H9 (cell line): ENCODE measurements at regions not wholly inside any gene's neighbourhood (a gene's known extent, or its start where the extent isn't known, plus 50 kb on each side); places are given as distances from the start of the nearest gene placed in this dataset.

Experiments
- DNase-seq: peaks from one replicate; pipeline ENCODE4 v3.0.0-alpha.2; 2017
- H2AFZ ChIP-seq: one replicate; pipeline ENCODE4 v1.6.1; 2013; ENCODE audit warnings: mild to moderate bottlenecking, low read length, control low read depth, moderate library complexity
- H2AK5ac ChIP-seq: 2 replicates; pipeline ENCODE4 v1.6.1; 2013; ENCODE audit warnings: low read length, control low read depth, mixed read lengths; ENCODE audit not compliant: insufficient read length
- H2BK120ac ChIP-seq: one replicate; pipeline ENCODE4 v1.6.1; 2013; ENCODE audit warnings: low read depth, mild to moderate bottlenecking, low read length, control low read depth, inconsistent platforms; ENCODE audit not compliant: poor library complexity, severe bottlenecking
- H2BK12ac ChIP-seq: 2 replicates; pipeline ENCODE4 v1.6.1; 2013; ENCODE audit warnings: low read length, control low read depth, mixed read lengths, low read depth; ENCODE audit not compliant: insufficient read length
- H2BK15ac ChIP-seq: 2 replicates; pipeline ENCODE4 v1.6.1; 2013; ENCODE audit warnings: low read depth, low read length, control low read depth
- H2BK20ac ChIP-seq: one replicate; pipeline ENCODE4 v1.6.1; 2013; ENCODE audit warnings: low read depth, mild to moderate bottlenecking, low read length, control low read depth, inconsistent platforms; ENCODE audit not compliant: poor library complexity, severe bottlenecking
- H2BK5ac ChIP-seq: 2 replicates; pipeline ENCODE4 v1.6.1; 2013; ENCODE audit warnings: low read length, control low read depth, mixed read lengths; ENCODE audit not compliant: insufficient read length
- H3K14ac ChIP-seq: 2 replicates; pipeline ENCODE4 v1.6.1; 2013; ENCODE audit warnings: low read length, control low read depth; ENCODE audit not compliant: insufficient read depth
- H3K18ac ChIP-seq: 2 replicates; pipeline ENCODE4 v1.6.1; 2013; ENCODE audit warnings: low read depth, mild to moderate bottlenecking, mixed read lengths, low read length, control low read depth; ENCODE audit not compliant: insufficient read length
- H3K23ac ChIP-seq: 2 replicates; pipeline ENCODE4 v1.6.1; 2013; ENCODE audit warnings: low read length, control low read depth, mixed read lengths, low read depth; ENCODE audit not compliant: insufficient read length
- H3K23me2 ChIP-seq: 2 replicates; pipeline ENCODE4 v1.6.1; 2013; ENCODE audit warnings: low read depth, mild to moderate bottlenecking, mixed read lengths, low read length, control low read depth; ENCODE audit not compliant: insufficient read length, poor library complexity, severe bottlenecking
- H3K27ac ChIP-seq: 2 replicates; pipeline ENCODE4 v1.5.1; 2013; ENCODE audit warnings: low read length, control low read depth, mixed read lengths, low read depth; ENCODE audit not compliant: insufficient read length
- H3K27me3 ChIP-seq: 2 replicates; pipeline ENCODE4 v1.6.1; 2013; ENCODE audit warnings: low read length, control low read depth, inconsistent platforms; ENCODE audit not compliant: insufficient read depth
- H3K4ac ChIP-seq: 2 replicates; pipeline ENCODE4 v1.6.1; 2013; ENCODE audit warnings: low read depth, mild to moderate bottlenecking, control low read depth, inconsistent platforms, low read length, moderate library complexity
- H3K4me1 ChIP-seq: 2 replicates; pipeline ENCODE4 v1.6.1; 2013; ENCODE audit warnings: low read length, control low read depth, inconsistent platforms; ENCODE audit not compliant: insufficient read depth
- H3K4me2 ChIP-seq: 2 replicates; pipeline ENCODE4 v1.6.1; 2013; ENCODE audit warnings: low read length, control low read depth, mixed read lengths; ENCODE audit not compliant: insufficient read length, insufficient read depth
- H3K56ac ChIP-seq: 2 replicates; pipeline ENCODE4 v1.6.1; 2013; ENCODE audit warnings: low read depth, mild to moderate bottlenecking, mixed read lengths, low read length, control low read depth; ENCODE audit not compliant: insufficient read length
- H3K79me1 ChIP-seq: 2 replicates; pipeline ENCODE4 v1.6.1; 2013; ENCODE audit warnings: low read depth, mild to moderate bottlenecking, moderate library complexity, low read length, control low read depth, inconsistent platforms; ENCODE audit not compliant: insufficient read depth, poor library complexity, severe bottlenecking
- H3K79me2 ChIP-seq: 2 replicates; pipeline ENCODE4 v1.6.1; 2013; ENCODE audit warnings: low read length, control low read depth, inconsistent platforms; ENCODE audit not compliant: insufficient read depth
- H3K9ac ChIP-seq: 2 replicates; pipeline ENCODE4 v1.6.1; 2013; ENCODE audit warnings: low read length, control low read depth, mixed read lengths; ENCODE audit not compliant: insufficient read length; ENCODE audit errors: extremely low read depth
- H3K9me3 ChIP-seq: one replicate; pipeline ENCODE4 v1.6.1; 2013; ENCODE audit warnings: low read depth, low read length, inconsistent platforms; ENCODE audit not compliant: control insufficient read depth
- H3T11ph ChIP-seq: one replicate; pipeline ENCODE4 v1.6.1; 2013; ENCODE audit warnings: mild to moderate bottlenecking, low read length, control low read depth, inconsistent platforms
- H4K20me1 ChIP-seq: one replicate; pipeline ENCODE4 v1.6.1; 2013; ENCODE audit not compliant: control insufficient read depth, insufficient read length, insufficient read depth
- H4K5ac ChIP-seq: 2 replicates; pipeline ENCODE4 v1.6.1; 2013; ENCODE audit warnings: low read depth, mild to moderate bottlenecking, mixed read lengths, low read length, control low read depth; ENCODE audit not compliant: insufficient read length
- H4K8ac ChIP-seq: replicated peaks from 2 replicates; pipeline ENCODE4 v1.6.1; 2013; ENCODE audit warnings: low read length, control low read depth, mixed read lengths, low read depth; ENCODE audit not compliant: insufficient read length
- H4K91ac ChIP-seq: 2 replicates; pipeline ENCODE4 v1.6.1; 2013; ENCODE audit warnings: low read depth, mild to moderate bottlenecking, moderate library complexity, mixed read lengths, low read length, control low read depth; ENCODE audit not compliant: insufficient read length
- H3K27ac Mint-ChIP-seq, 3 experiments: 2 replicates in 2 of 3; 3 replicates in 1 of 3; pipeline ENCODE4 v1.8.0; 2020 to 2021; ENCODE audit warnings: mixed read lengths in 3 of 3, mild to moderate bottlenecking in 1 of 3, moderate library complexity in 1 of 3
- H3K27me3 Mint-ChIP-seq: 2 replicates; pipeline ENCODE4 v1.8.0; 2021; ENCODE audit warnings: low read depth, mild to moderate bottlenecking, moderate library complexity, mixed read lengths
- H3K36me3 Mint-ChIP-seq, 3 experiments: 2 replicates in 2 of 3; 3 replicates in 1 of 3; pipeline ENCODE4 v1.8.0; 2020 to 2021; ENCODE audit warnings: low read depth in 3 of 3, mixed read lengths in 3 of 3; ENCODE audit not compliant: insufficient read depth in 1 of 3
- H3K4me1 Mint-ChIP-seq, 2 experiments: 2 replicates each; pipeline ENCODE4 v1.8.0; 2020; ENCODE audit warnings: mixed read lengths in 2 of 2
- H3K4me3 Mint-ChIP-seq, 2 experiments: 2 replicates in 1 of 2; 3 replicates in 1 of 2; pipeline ENCODE4 v1.8.0; 2020 to 2021; ENCODE audit warnings: mild to moderate bottlenecking in 2 of 2, mixed read lengths in 2 of 2, moderate library complexity in 1 of 2
- H3K9me3 Mint-ChIP-seq, 2 experiments: 2 replicates in 1 of 2; 3 replicates in 1 of 2; pipeline ENCODE4 v1.8.0; 2020; ENCODE audit warnings: mild to moderate bottlenecking in 2 of 2, mixed read lengths in 2 of 2, moderate library complexity in 1 of 2
- WGBS: extraction: QIAGEN DNeasy Blood & Tissue Kit; methylation state at CpG from one replicate; pipeline ENCODE4 v1.1.7; 2013; ENCODE audit warnings: missing lambda C conversion rate, low lambda C conversion rate, mixed read lengths; ENCODE audit not compliant: insufficient read length; ENCODE audit errors: extremely low coverage; 5-methylcytosine and 5-hydroxymethylcytosine counted together
- TF ChIP-seq, protein P1 (sequence below): fragments of 200-600 bp; sonication (generic); conservative IDR thresholded peaks from 3 replicates; pipeline ENCODE4 v1.8.0; 2021; ENCODE audit warnings: antibody characterized with exemption, mild to moderate bottlenecking

GRCh38 chr10:46216836-46217751, 69.7 kb upstream of the ANTXRL start:
- Histone ChIP-seq H2BK20ac (no peak overlapping the region), H4K8ac (no peak overlapping the region), H3K79me1 (no peaks in the 10 kb centered on the region), H3K27me3 (no peaks in the 10 kb centered on the region), H2AK5ac (no peak overlapping the region), H4K91ac (no peak overlapping the region), H3K4me1 (no peaks in the 10 kb centered on the region), H3K4ac (no peak overlapping the region), H3T11ph (no peak overlapping the region), H3K79me2 (no peaks in the 10 kb centered on the region), H3K23me2 (no peaks in the 10 kb centered on the region), H3K9me3 (no peaks in the 10 kb centered on the region), H3K4me2 (no peak overlapping the region), H3K56ac (no peak overlapping the region), H2BK15ac (no peak overlapping the region), H2BK5ac (no peak overlapping the region), H4K5ac (no peak overlapping the region), H2AFZ (no peak overlapping the region), H4K20me1 (no peaks in the 10 kb centered on the region), H3K23ac (no peak overlapping the region), H3K27ac (no peak overlapping the region), H2BK12ac (no peak overlapping the region), H2BK120ac (no peak overlapping the region), H3K14ac (peak overlapping the region; percentile 24; the same call in 1 of the 2 replicates), H3K18ac (peak overlapping the region; percentile 21), H3K9ac (no peak overlapping the region)
- Mint-ChIP-seq H3K27ac (peak overlapping the region in 2 of 3 experiments; percentile 13 to 32; a peak in 3 of 7 replicates), H3K36me3 (no peaks in the 10 kb centered on the region), H3K9me3 (no peaks in the 10 kb centered on the region; a peak in 2 of 5 replicates), H3K27me3 (peaks cover 7% of the 10 kb centered on the region), H3K4me1 (peaks cover 0 to 5% of the 10 kb centered on the region in 2 experiments; a peak in 2 of 4 replicates), H3K4me3 (no peak overlapping the region)
- no CpG with 5 or more reads among the region's 17 CpGs for WGBS
- TF ChIP-seq, protein P1, sequence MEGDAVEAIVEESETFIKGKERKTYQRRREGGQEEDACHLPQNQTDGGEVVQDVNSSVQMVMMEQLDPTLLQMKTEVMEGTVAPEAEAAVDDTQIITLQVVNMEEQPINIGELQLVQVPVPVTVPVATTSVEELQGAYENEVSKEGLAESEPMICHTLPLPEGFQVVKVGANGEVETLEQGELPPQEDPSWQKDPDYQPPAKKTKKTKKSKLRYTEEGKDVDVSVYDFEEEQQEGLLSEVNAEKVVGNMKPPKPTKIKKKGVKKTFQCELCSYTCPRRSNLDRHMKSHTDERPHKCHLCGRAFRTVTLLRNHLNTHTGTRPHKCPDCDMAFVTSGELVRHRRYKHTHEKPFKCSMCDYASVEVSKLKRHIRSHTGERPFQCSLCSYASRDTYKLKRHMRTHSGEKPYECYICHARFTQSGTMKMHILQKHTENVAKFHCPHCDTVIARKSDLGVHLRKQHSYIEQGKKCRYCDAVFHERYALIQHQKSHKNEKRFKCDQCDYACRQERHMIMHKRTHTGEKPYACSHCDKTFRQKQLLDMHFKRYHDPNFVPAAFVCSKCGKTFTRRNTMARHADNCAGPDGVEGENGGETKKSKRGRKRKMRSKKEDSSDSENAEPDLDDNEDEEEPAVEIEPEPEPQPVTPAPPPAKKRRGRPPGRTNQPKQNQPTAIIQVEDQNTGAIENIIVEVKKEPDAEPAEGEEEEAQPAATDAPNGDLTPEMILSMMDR: no peak
- DNase-seq: peak; percentile 19
